Esophagus squamous epithelium (tissue), 4 donors: ENCODE measurements at regions not wholly inside any gene's neighbourhood (a gene's known extent, or its start where the extent isn't known, plus 50 kb on each side); places are given as distances from the start of the nearest gene placed in this dataset.

Experiments
- CTCF ChIP-seq, 6 experiments: fragments of 450-650 bp in 4 of 6; fragments of 200-600 bp in 2 of 6; sonication (generic) in 2 of 6; IDR thresholded peaks; one replicate each; pipeline ENCODE4 v1.5.1; 2016 to 2019; ENCODE audit warnings: antibody characterized with exemption in 6 of 6, mild to moderate bottlenecking in 4 of 6, moderate library complexity in 4 of 6
- POLR2A ChIP-seq, 4 donors: fragments of 450-650 bp; IDR thresholded peaks; one replicate each; pipeline ENCODE4 v1.6.1; 2017; ENCODE audit warnings: antibody characterized with exemption in 4 of 4, mild to moderate bottlenecking in 4 of 4, moderate library complexity in 3 of 4

GRCh38 chr6:92623431-92623830 is 795.9 kb downstream of the EPHA7 start:
- TF ChIP-seq CTCF (IDR thresholded peaks at IDR 0.05): no peak
- no peak for TF ChIP-seq POLR2A (IDR thresholded peaks at IDR 0.05)
